NCI-H1694 treated with DMSO at 0.1 percent for 48 hours (cell line): ENCODE measurements at regions not wholly inside any gene's neighbourhood (a gene's known extent, or its start where the extent isn't known, plus 50 kb on each side); places are given as distances from the start of the nearest gene placed in this dataset.
A peak's percentile ranks its signal among the peaks of the same experiment; 100 is the strongest.

Experiments
- DNase-seq: peaks from one replicate; lab custom pipeline; 2025; lab: John Stamatoyannopoulos, UW

DNA sequence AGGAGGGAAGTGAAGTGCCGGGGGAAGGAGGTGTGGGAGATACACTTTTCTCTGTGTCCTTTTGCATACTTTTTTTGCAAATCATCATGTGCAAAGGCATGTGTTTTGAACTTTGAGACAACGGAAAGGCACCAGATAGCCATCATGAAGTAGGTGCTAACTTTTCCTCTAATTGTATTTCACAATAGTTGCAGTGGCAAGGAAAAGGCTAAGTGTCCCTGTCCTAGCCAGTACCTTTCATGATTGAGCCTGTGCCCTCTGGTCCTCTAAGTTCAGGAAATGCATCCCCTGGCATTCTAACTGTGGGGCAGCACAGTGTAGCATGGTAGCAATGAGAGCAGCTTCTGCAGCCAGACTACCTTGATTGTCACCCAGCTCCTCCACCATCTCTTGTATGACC is 186.2 kb downstream of the ADSS2 start:
- no peak for DNase-seq

- DNase-seq = no peak
Observed at GRCh38 chr1:244269169-244269568, 182.5 kb downstream of the ADSS2 start.

DNA sequence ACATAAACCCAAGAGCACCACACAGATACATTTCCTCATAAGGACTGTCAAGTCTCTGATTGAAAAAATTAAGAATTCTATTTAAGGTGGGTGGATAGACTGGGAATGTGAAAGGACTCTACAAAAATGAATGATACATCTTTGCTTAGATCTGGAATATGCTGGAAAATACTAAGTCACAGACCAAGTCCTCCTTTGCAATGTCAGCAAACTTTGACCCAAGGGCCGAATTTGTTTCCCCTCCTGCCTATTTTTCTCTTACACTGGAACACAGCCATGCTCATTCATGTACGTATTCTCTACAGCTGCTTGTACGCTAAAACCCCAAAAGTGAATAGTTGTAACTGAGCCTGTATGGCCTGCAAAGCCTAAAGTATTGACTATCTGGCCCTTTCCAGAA is 180.7 kb downstream of the ADSS2 start:
- no peak for DNase-seq

DNA sequence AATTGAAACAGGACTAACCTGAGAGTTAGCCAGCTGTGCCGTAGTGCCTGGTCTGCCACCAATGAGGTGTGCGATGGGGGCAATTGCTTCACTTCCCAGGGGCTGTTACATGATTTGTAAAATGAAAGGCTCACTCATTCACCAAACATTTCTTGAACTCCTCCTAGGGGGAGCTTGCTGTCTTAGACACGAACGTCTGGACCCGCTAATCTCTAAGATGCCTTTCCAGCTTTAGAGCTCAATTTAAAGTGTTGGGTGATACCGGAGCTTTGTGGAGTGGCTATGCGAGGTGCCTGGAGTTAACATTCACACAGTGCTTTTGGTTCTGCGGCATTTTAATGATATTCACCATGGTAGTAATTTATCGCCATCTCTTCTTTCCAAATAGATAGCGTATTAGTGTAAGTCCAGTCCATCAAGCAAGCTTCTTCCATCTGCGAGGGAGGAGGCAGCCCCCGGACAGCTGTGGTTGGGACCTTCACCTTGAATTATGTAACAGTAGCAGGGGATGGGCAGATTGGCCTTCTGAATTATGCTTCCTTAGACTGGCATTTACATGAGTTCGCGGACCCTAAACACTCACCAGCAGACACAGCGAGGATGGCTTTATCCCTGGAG is 179.9 kb downstream of the ADSS2 start:
- no peak for DNase-seq

DNA sequence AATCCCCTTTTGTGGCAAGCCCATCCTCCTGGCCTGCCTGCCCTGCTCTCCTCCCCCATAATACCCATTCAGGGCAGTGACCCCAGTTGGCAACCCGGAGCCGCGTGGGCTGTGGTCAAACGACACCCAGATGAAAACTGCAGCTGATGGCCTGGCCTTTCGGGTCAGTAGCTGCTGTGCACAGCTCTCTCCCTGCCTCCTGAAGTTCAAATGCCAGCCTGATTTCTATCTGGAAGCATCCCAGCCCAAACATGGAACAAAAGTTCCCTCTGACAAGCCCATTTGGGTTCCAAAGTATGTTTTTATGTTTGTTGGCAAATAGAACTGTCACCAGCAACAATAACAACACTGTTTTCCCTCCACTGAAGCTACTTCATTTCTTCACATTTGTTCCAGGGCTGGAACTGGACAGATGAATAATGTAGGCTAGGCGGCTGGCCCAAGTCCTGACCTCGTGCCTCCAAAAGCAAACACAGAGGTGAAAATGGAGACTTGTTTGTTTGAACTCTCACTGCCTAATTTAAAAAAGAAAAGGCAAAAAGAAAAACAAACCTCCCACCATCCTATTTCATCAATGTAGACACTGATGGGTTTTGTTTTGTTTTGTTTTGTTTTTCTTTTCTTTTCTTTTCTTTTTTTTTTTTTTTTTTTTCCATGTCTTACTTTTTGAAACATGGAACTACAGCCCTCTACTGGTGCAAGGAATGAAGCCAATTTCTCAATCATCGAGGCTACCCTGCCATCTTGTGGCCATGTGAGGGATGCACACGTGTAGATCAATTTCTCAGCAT is 179.0 kb downstream of the ADSS2 start:
- DNase-seq = peak; percentile 89

DNA sequence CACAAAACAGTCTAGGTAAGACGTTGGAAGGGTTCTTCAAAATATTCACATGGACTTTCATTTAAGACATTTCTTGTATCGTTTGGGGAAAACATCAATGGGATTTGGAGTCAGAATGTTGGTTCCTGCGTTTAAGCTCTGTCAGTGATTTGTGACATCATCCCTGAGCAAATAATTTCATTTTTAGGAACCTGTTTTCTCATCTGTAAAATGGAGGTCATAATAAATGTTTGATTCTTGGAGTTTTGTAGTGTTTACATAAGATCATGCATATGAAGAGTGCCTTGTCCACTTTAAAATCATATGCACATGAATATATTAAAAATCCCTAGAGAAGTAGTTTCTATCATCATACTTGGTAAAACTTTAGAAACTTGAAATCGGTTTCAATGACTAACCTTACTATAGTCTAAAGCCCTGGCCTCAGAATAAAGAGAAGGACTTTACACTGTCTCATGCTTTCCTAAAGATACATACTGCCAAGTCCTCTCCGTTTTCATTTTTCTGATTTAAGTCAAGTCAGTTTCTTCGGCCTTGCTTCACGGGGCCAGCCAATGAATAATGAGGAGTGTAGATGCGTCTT is 178.4 kb downstream of the ADSS2 start:
- no peak for DNase-seq

GRCh38 chr1:244273845-244274619 is 177.7 kb downstream of the ADSS2 start:
- DNase-seq = peak; percentile 10

DNA sequence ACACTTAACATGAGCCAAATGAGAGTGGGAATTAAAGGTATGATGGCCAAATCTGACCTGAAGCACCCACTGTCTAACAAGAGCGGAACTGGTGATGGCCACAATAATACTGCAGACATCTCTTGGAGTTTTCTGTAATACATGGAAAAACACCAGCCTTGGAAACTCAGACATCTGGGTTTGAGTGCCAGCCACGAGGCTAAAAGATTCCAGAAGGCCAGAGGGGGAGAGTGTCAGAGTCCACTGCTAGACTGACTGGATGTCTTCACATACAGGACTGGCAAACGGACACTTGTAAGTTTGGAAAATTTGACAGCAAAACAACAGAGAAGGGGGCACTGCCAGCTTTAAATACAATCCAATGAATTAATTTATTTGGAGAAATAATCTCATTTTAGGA is 175.1 kb downstream of the ADSS2 start:
- DNase-seq = no peak

DNA sequence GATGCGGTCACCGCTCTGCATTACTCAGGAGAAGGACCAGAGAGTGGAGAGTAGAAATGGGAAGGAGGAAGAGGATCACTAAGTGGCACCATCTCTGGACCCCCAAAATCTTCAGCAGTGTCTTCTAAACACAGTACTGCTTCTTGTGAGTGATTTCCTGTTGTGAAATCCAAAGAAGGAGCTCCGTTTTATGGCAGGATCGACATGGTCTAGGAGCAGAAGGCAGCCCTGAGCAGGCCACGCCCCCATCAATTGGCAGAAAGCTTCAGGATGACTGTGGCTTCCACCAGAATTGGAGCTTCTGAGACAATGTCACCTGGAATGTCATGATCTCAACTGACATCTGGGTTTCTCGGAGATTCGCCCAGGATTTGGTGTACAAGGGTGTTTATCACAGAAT is 171.5 kb downstream of the ADSS2 start:
- no peak for DNase-seq

GRCh38 chr1:244280859-244281258 is 170.8 kb downstream of the ADSS2 start:
- no peak for DNase-seq

DNA sequence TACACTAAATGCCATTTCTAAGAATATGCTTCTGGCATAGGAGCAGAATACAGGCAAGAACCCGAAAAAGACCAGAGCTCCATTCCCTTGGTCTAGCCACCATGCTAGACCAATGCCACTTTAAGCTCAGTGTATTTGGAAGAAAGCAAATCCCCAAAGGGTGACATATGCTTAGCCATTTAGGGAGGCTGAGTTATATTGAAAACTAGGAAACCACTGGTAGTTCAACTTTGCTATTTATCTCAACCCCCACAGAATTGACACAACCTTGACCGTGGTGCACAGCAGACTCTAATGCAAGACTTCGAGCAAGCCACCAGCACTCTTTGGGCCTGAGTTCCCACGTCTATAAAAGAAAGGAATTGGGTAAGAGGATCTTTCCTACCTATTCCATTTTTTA is 167.9 kb downstream of the ADSS2 start:
- DNase-seq = no peak

- no peak for DNase-seq
Observed at GRCh38 chr1:244284641-244285156, 167.0 kb downstream of the ADSS2 start.

DNA sequence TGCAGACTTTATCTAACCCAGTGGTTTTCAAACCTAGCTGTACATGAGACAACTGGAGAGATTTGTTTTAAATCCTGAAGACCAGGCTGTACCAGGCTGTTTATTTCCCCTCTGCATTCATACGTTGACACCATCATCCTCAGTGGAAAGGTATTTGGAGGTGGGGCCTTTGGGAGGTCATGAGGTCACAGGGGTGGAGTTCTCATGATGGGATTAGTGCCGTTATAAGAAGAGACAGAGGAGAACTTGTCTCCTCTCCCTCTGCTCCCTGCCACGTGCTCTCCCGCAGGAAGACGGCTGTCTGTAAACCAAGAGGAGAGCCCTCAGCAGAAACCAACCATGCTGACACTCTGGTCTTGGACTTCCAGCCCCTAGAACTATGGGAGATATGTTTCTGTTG is 165.4 kb downstream of the ADSS2 start:
- no peak for DNase-seq

- DNase-seq = no peak
Observed at GRCh38 chr1:244287726-244288125, 164.0 kb downstream of the ADSS2 start.

DNA sequence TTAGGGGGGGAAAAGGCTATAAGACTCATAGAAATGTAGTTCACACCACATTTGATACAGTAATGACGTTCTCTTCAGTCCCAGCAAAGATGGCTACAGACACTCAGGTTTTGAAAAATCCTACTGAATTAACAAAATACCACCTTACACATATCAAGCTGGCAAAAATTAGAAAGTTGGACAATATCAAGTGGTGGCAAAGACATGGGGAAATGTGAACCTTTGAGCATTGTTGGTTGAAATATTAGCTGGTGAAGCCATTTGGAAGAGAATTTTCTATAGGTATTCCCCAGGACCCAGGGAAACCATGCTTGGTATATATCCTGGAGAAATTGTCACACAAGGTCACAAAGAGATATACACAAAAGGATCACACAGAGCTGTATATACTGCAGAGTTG is 163.0 kb downstream of the ADSS2 start:
- no peak for DNase-seq

DNA sequence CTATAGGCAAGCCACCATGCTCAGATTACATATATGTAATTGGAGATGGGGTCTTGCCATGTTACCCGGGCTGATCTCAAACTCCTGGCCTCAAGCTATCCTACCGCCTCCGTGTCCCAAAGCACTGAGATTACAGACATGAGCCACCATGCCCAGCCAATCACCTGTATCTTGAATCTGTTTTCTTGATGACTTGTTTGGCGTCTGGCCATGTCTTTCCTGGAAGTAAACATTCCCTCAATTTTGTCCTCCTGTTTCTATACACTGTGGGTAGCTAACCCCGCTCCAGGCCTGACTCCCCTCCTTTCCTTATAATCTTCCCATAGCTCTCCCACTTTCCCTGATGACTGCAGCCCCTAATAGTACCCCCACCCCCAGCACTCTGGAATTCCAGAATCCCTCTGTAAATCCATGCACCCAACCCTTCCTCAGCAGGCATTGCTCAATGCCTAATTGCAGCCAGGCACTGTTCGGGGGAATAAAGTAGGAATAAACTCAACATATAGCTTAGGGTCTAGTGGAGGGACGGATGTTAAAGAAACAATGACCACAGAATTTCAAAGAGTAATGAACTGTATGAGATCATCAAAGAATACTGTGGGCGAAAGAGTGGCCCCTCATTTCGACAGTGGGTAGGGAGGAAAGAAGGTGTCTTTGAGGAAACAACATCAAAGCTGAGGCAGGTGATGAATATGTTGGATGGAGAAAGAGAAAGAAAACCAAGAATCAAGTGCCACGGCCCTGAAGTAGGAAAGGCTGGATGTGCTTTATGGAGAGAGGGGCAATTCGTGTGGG is 161.5 kb downstream of the ADSS2 start:
- DNase-seq = no peak

DNA sequence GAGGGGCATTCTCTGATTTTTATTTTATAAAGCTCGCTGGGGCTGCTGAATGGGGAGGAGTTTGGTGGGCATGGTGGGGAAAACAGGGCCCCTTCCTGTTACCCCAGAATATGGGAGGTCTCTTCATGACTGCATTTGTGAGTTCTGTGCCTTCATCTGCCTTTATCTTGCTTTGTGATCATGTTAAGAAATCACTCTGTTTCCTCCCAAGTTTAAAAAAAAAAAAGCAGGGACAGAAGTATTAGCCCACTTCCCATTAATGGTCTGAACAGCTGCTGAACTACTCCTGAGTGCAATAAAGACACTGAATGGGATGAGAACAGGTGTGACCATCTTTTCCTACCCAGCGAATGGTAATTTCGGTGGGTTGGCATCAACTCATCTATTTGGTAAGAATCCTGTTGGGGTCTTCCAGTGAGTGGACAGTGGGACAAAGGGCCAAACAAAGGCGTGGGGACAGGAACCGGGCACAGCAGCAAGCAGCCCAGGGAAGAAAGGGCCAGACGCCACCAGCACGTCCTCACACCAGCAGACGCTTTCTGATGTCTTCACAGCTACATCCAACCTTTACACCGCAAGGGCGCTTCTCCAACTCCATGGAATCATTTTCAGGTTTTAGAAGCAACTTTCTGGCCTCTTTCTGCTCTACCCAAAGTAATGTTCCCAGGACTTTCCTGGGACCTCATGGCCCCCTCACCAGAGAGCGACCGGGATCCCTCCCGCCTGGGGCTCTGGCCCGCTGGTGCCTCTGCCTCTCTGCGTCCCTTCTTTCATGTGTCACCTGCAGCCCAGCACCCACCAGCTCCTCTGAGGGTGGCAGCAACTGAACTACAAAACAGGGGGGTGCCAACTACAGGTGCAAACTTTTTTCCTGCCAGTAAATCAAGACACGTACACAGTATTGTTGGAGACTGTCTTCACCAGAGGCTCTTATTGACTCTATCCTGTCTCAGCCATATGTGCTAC is 160.2 kb downstream of the ADSS2 start:
- DNase-seq = no peak

DNA sequence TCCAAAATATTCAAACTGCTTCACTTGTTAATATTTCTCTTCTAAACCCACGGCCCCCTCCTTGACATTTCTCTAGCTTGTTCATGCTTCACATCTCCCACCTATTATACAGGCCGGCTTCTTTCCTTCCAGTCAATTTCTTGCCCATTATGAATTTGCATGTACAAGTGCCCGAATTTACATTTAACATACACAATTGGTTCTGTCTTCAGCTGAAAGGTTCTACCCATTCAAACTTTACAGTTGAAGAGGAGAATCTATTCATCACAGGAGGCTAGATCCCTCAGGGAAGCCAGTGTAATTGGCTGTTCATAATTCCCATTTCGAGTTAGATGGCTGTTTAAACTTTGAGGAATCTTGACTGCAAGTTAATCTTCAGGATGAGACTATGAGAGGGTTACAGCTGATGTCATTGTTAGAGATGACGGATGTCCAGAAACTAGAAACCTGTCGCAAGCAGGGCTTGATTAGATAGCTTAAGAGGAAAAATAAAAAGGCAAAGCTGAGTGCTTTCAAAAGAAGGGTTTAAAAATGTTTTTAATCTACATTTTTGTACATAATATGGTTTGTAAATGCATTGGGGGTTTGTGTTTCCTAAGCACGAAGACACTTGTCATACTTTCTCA is 157.0 kb downstream of the ADSS2 start:
- DNase-seq = no peak

DNA sequence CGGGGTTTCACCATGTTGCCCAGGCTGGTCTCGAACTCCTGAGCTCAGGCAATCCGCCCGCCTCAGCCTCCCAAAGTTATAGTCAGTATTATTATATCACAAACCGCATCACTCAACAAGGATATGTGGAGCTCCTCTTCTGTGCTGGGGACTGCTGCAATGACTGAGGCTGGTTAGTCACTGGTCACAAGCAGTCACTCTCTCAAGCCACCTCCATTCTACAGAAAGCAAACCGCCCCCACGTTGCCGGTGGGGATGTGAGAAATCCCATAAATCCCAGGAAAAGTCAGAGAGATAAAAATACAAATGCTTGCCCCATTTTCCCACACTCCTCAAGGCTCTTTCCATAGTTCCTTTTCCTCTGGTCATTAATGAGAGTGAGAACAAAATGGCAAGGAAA is 155.7 kb downstream of the ADSS2 start:
- no peak for DNase-seq

GRCh38 chr1:244296447-244296846 is 155.3 kb downstream of the ADSS2 start:
- no peak for DNase-seq
